Esophagus squamous epithelium (tissue), 4 donors: ENCODE measurements at regions not wholly inside any gene's neighbourhood (a gene's known extent, or its start where the extent isn't known, plus 50 kb on each side); places are given as distances from the start of the nearest gene placed in this dataset.

ENCODE experiments used
- POLR2A ChIP-seq, 4 donors: fragments of 450-650 bp; IDR thresholded peaks; one replicate each; pipeline ENCODE4 v1.6.1; 2017; ENCODE audit warnings: antibody characterized with exemption in 4 of 4, mild to moderate bottlenecking in 4 of 4, moderate library complexity in 3 of 4
- TF ChIP-seq, protein P1 (sequence below), 6 experiments: fragments of 450-650 bp in 4 of 6; fragments of 200-600 bp in 2 of 6; sonication (generic) in 2 of 6; IDR thresholded peaks; one replicate each; pipeline ENCODE4 v1.5.1; 2016 to 2019; ENCODE audit warnings: antibody characterized with exemption in 6 of 6, mild to moderate bottlenecking in 4 of 6, moderate library complexity in 4 of 6

DNA sequence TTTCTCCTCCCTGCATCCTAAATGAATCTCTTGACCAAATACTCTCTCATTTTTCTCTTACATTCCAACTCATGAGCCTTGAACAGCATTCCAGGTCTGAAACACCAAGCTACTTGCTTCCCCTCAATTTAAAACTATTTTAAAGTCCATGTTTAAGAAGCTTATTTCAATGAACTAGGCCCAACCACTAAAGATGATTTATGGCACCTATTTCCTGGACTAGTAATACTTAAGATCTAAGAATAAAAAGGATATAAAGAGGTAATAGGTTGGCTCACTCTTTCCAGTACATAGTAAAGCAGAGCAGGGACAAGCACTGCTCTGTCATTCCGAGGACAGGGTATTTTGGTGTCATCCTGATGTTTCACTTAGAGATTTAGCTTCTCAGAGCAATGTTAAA lies 219.3 kb upstream of the TMCO5A start:
- TF ChIP-seq, protein P1, sequence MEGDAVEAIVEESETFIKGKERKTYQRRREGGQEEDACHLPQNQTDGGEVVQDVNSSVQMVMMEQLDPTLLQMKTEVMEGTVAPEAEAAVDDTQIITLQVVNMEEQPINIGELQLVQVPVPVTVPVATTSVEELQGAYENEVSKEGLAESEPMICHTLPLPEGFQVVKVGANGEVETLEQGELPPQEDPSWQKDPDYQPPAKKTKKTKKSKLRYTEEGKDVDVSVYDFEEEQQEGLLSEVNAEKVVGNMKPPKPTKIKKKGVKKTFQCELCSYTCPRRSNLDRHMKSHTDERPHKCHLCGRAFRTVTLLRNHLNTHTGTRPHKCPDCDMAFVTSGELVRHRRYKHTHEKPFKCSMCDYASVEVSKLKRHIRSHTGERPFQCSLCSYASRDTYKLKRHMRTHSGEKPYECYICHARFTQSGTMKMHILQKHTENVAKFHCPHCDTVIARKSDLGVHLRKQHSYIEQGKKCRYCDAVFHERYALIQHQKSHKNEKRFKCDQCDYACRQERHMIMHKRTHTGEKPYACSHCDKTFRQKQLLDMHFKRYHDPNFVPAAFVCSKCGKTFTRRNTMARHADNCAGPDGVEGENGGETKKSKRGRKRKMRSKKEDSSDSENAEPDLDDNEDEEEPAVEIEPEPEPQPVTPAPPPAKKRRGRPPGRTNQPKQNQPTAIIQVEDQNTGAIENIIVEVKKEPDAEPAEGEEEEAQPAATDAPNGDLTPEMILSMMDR (IDR thresholded peaks at IDR 0.05): no peak
- TF ChIP-seq POLR2A (IDR thresholded peaks at IDR 0.05): no peak
